GM18508 (cell line): ENCODE measurements at regions not wholly inside any gene's neighbourhood (a gene's known extent, or its start where the extent isn't known, plus 50 kb on each side); places are given as distances from the start of the nearest gene placed in this dataset.

Experiments
- ATAC-seq: cut with Tn5 transposase; IDR thresholded peaks from one replicate; pipeline ENCODE4 v1.9.1; 2021; ENCODE audit warnings: moderate number of reproducible peaks; ENCODE audit not compliant: insufficient read depth, unreplicated experiment

GRCh38 chr3:177968891-177969290, 567.3 kb upstream of the KCNMB2 start:
- no peak for ATAC-seq

DNA sequence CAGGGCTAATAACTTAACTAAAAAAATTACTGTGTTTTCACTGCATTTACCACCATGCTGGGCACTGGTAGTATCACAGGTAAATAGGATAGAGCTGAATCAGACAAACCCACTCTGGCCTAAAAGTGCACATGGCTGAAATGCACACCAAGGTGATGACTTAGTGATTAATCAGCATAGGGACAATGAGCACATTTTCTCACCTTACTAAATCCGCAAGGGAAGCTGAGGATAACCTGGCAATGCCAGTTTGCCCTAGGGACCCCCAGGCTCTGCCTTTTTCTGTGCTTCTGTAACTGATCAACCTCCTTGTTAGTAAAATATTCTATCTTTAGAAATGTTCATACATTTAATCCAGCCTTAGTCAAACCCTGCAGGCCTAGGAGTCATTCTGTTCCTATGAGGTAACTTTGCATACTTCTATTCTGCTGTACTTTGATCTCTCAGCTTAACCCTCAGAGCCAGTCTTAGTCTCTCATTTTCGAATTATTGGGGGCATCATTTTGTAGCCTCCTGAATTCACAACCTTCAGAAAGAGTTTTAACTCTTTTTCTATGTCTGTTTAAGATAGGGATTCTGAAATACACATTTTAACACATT, 562.9 kb upstream of the KCNMB2 start:
- ATAC-seq = no peak

DNA sequence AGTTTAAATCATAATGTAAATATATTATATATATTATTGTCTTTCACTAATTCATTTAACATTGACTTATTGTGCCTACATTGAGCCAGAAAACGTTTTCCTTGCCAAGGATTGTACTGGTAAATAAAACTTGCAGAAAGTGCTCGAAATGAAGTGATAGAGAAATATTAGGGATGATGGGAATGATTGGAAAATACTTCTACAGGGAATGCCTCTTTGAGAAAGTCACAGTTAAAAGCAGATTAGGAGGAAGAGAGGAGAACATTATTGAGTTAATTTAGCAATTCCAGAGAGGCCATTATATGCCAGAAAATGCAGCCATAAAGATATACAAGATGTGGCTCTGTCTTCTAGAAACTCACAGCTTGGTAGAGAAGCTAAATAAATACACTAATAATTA, 560.0 kb upstream of the KCNMB2 start:
- ATAC-seq = no peak

DNA sequence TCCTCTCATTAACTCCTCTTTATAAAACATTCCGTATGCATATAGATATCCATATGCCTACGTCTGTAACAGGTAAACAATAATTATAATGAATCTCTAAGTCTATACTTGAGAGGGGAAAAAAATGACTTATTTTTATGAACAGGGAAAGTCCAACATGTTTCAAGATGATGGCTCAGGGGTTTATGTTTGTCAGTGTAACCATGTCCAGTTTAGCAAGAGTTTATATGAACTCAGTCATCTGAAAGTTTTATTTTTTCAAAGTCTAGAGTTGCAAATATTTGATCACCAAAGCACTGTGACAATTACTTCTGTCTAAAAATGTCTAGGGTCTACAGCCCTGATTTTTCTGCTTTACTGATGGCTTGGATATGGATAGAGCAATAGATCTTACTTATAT, 559.4 kb upstream of the KCNMB2 start:
- ATAC-seq = no peak

DNA sequence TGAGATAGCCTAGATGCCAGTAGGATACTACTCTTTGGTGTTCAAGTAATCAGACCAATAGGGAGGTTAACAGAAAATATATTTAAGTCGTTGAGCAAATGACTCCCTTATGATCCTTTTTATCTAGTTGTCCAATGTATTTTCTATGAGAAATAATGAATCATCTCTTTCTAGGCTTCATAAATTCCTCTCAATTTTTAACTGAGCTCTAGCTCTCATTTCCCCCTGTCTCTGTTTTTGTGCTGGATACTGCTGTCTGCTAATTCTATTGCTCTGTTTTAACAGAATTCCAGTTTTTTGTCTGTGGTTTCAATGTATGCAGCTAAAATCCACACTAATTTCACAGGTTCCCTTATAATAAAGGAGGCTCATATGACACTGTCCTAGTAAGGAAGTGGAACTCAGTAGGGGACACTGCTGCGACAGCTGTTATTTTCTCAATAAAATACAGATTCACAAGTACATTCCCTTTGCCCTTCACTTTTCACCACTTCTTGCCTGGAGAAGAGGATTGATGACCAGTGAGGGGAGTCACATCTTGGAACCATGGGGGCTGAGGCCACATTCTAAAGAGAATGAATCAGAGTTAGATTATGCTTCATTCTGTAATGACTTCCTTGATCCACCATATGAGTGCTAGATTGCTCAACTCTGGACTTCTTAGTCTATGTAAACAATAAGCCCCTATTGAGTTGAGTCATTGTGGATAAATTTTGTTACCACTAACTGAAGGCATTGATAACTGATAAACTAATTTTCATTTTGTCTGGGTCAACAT, 558.7 kb upstream of the KCNMB2 start:
- no peak for ATAC-seq

GRCh38 chr3:177978946-177979345, 557.3 kb upstream of the KCNMB2 start:
- ATAC-seq = no peak

DNA sequence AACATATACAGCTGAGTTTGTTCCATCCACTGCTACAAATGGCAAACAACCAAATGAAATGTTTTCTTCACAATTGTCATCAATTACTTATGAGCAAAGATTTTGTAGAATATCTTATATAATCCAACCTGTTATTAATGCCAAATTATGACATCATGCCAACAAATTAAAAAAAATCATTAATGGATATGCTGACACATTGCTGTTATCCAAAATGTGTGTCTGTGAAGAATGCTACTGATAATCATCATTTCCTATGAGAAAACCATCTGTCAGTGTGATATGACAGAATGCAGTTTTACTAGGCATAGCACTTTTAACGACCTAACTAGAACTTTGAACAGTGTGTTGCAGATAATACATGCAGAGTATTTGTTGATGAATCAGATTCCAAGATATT, 556.5 kb upstream of the KCNMB2 start:
- no peak for ATAC-seq

- no peak for ATAC-seq
Measured at GRCh38 chr3:177981576-177981975, 554.7 kb upstream of the KCNMB2 start.

DNA sequence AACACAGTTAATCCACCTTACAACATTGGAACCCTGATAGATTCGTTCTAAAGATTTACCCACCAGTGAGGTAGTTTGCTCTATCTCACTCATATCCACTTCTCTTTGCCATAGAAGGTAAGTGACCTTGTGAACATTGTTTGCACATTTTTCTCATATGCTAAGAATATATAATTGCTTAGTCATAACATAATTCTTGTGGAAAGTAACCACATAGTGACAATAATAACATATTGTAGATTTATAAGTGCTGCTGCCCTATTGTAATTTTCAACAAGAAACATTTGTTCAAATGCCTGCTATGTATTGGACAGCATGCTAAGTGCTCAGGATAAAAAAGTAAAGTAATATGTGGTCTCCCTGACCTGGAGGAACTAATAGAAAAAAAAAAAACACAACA, 554.2 kb upstream of the KCNMB2 start:
- ATAC-seq = no peak

DNA sequence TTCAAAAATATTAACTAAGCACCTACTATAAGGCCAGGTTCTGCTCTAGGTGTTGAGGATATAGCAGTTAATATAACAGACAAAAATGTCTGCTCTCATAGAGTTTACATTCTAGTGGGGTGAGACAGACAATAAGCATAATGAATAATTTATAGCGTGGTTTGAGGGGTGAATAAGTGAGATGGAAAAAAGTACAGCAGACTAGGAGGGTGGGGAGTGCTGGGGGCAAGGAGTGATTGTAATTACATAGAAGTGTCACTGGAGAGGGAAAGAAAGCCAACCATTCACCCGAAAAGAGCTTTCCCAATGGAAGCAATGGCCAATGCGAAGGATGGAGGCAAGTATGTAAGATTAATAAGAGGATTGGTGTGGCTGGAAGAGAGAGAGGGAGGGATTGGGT, 552.9 kb upstream of the KCNMB2 start:
- ATAC-seq = no peak

GRCh38 chr3:177992993-177993970, 543.0 kb upstream of the KCNMB2 start:
- no peak for ATAC-seq

DNA sequence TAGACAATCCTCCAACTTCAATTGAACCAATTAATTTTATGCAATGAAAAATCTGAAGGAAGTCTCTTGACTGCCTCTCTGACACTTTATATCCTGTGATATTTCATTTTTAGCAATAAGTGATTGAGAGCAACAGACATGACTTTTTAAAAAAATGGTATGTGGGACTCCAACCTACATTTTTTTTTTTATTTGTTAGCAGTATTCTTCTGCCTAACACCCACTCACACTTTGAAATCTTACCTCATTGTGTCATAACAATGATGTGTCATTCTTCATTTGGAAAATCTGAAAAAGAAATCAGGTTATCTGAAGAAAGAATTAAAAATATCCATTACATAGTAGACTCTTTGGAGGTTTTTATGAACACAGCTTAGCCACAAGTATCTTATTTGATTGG, 541.3 kb upstream of the KCNMB2 start:
- ATAC-seq = no peak

GRCh38 chr3:177995381-177996085, 540.7 kb upstream of the KCNMB2 start:
- no peak for ATAC-seq

DNA sequence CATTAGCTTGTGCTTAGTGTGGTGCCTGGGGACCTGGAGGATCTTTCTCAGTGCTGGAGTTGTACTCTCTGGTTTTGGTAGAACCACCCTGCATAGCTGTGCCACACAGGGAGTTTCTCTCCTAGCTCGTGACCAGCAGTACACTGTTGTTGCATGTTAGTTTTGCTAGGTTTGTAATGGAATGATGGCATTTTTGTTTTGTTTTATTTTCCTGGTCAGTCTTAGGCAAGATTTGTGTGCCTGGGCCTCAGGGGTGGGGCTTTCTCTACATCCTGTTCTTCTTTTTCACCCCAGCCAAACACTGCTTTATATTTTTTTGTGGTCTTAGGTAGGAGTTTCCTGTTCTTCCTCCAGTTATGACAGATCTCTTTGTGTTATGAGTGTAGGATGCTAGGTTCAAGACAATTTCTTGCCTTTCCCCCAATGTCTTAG, 534.5 kb upstream of the KCNMB2 start:
- peak; percentile 93 for ATAC-seq

- ATAC-seq = no peak
Measured at GRCh38 chr3:178002113-178002512, 534.1 kb upstream of the KCNMB2 start.

GRCh38 chr3:178003756-178004155, 532.5 kb upstream of the KCNMB2 start:
- no peak for ATAC-seq

- no peak for ATAC-seq
Measured at GRCh38 chr3:178005961-178006360, 530.3 kb upstream of the KCNMB2 start.

DNA sequence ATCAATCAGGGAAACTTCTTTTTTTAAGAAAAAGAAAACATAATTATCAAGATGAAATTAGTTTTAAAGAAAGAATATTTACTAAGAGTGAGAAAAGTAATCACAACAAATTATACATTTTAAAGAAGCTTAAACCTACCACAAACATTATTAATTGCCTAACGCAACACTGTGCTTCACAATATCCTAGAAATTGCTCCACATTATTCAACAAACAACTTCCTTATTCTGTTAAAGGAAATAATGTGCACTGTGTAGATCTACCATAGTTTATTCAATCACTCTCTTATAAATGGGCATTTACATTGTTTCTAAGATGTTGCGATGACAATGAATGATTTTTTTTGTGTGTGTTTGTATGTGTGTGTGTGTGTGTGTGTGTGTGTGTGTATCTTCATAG, 525.9 kb upstream of the KCNMB2 start:
- no peak for ATAC-seq

GRCh38 chr3:178019645-178020044, 516.6 kb upstream of the KCNMB2 start:
- no peak for ATAC-seq

GRCh38 chr3:178022599-178022998, 513.6 kb upstream of the KCNMB2 start:
- ATAC-seq = no peak
